ENCODE measurements at regions not wholly inside any gene's neighbourhood (a gene's known extent, or its start where the extent isn't known, plus 50 kb on each side); places are given as distances from the start of the nearest gene placed in this dataset.

DNA sequence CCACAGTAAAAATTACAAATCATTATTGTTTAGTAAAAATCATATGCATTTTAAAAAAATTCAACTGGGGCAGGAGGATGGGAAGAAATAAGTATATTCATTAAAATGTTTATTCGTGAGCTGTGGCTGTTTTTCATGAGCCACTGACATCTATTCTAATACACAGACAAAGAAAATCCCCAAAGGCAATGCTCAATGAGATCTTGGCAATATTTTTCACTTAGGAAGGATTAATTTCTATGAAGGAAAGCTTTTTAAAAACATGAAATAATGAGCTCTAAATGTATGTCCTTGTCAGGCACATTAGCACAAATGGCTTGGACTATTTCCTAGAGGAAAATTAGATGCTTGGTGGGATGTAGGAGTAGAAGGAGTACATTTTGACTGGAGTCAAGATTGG is 262.0 kb upstream of the MMADHC start:
- H3K36me3 ChIP-seq, result no peaks in the 10 kb centered on the region
- no peaks in the 10 kb centered on the region for H3K9me3 ChIP-seq
- DNase-seq (ENCODE audit: low spot score) (no peak), ATAC-seq (ENCODE audit: insufficient number of reproducible peaks, low FRiP score, low read depth) (no peak)
- no peaks in the 10 kb centered on the region for H3K4me1 ChIP-seq (ENCODE audit: control insufficient read depth in 1 of 2, low read depth in 2 of 2)
- TF ChIP-seq, protein P1, sequence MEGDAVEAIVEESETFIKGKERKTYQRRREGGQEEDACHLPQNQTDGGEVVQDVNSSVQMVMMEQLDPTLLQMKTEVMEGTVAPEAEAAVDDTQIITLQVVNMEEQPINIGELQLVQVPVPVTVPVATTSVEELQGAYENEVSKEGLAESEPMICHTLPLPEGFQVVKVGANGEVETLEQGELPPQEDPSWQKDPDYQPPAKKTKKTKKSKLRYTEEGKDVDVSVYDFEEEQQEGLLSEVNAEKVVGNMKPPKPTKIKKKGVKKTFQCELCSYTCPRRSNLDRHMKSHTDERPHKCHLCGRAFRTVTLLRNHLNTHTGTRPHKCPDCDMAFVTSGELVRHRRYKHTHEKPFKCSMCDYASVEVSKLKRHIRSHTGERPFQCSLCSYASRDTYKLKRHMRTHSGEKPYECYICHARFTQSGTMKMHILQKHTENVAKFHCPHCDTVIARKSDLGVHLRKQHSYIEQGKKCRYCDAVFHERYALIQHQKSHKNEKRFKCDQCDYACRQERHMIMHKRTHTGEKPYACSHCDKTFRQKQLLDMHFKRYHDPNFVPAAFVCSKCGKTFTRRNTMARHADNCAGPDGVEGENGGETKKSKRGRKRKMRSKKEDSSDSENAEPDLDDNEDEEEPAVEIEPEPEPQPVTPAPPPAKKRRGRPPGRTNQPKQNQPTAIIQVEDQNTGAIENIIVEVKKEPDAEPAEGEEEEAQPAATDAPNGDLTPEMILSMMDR (IDR thresholded peaks at IDR 0.05), result no peak
- H3K27ac ChIP-seq, result no peak overlapping the region
- no peaks in the 10 kb centered on the region for H3K27me3 ChIP-seq (replicated peaks; ENCODE audit: insufficient read depth)
- no peak overlapping the region for H3K4me3 ChIP-seq

DNA sequence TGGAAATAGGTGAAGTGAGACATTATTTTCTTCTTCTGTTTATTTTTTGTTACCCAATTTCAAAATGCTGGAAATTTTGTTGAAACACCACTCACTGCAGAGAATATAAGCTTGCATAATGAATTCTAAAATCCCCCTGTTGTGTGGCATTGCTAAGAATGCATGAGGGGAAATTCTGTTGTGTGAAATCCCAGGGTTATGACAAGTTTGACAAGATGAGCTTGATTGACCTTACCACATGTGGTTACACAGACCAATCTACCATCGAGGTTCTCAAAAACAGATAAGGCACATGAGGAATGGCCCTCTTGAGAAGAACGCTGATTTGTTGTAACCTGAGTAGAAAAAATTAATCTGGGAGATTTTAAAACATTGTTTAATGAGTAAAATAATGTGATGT is 261.6 kb upstream of the MMADHC start:
- Histone ChIP-seq H3K36me3 (no peaks in the 10 kb centered on the region), H3K27me3 (replicated peaks; ENCODE audit: insufficient read depth) (no peaks in the 10 kb centered on the region), H3K4me1 (ENCODE audit: control insufficient read depth in 1 of 2, low read depth in 2 of 2) (no peaks in the 10 kb centered on the region), H3K9me3 (no peaks in the 10 kb centered on the region), H3K27ac (no peak overlapping the region), H3K4me3 (no peak overlapping the region)
- DNase-seq (ENCODE audit: low spot score) (no peak), ATAC-seq (ENCODE audit: insufficient number of reproducible peaks, low FRiP score, low read depth) (no peak)
- TF ChIP-seq, protein P1 (IDR thresholded peaks at IDR 0.05), result no peak

DNA sequence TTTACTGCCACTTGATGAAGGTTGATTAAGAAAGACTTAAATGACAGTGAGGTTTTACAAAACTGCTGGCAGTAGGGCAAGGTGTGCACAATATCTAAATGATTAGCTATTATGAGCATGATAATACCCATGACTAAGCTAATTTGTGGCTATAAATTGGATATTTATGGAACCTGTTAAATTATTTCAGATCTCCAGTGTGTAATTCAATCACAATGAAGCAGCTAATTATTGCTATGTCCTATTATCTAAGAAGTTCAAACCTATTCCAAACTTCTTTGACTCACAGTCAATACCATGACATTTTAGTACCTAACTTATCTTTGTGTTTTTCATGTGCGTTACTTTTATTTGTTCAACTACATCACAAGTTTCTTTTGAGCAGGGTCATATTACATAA is 253.8 kb upstream of the MMADHC start:
- Histone ChIP-seq H3K36me3 (no peaks in the 10 kb centered on the region), H3K4me3 (no peak overlapping the region), H3K27me3 (replicated peaks; ENCODE audit: insufficient read depth) (no peaks in the 10 kb centered on the region), H3K27ac (no peak overlapping the region), H3K4me1 (ENCODE audit: control insufficient read depth in 1 of 2, low read depth in 2 of 2) (no peaks in the 10 kb centered on the region), H3K9me3 (no peaks in the 10 kb centered on the region)
- DNase-seq (ENCODE audit: low spot score) (no peak), ATAC-seq (ENCODE audit: insufficient number of reproducible peaks, low FRiP score, low read depth) (no peak)
- TF ChIP-seq, protein P1 (IDR thresholded peaks at IDR 0.05), result no peak

DNA sequence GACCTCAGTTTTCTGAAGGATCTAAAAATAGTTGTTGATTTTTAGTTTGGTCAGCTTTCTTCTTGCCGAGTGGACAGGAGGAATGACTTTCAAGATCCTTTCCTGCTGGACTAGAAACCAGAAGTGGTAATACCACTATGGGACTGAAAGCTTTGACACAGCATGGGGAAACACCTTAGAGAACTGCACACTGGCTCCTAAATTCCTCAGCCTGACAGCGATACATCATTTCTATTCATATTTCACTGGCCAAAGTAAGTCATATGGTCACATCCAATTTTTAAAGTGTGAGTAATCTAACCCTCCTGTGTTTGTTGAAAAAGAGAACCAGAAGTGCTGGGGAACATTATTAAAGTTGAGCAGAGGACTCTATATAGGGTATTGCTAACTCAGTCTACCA is 244.7 kb upstream of the MMADHC start:
- H3K4me1 ChIP-seq (ENCODE audit: control insufficient read depth in 1 of 2, low read depth in 2 of 2), result no peaks in the 10 kb centered on the region
- H3K36me3 ChIP-seq, result no peaks in the 10 kb centered on the region
- TF ChIP-seq, protein P1 (IDR thresholded peaks at IDR 0.05), result no peak
- no peaks in the 10 kb centered on the region for H3K27me3 ChIP-seq (replicated peaks; ENCODE audit: insufficient read depth)
- H3K9me3 ChIP-seq, result no peaks in the 10 kb centered on the region
- H3K4me3 ChIP-seq, result no peak overlapping the region
- ATAC-seq (ENCODE audit: insufficient number of reproducible peaks, low FRiP score, low read depth) (no peak), DNase-seq (ENCODE audit: low spot score) (no peak)
- no peak overlapping the region for H3K27ac ChIP-seq

DNA sequence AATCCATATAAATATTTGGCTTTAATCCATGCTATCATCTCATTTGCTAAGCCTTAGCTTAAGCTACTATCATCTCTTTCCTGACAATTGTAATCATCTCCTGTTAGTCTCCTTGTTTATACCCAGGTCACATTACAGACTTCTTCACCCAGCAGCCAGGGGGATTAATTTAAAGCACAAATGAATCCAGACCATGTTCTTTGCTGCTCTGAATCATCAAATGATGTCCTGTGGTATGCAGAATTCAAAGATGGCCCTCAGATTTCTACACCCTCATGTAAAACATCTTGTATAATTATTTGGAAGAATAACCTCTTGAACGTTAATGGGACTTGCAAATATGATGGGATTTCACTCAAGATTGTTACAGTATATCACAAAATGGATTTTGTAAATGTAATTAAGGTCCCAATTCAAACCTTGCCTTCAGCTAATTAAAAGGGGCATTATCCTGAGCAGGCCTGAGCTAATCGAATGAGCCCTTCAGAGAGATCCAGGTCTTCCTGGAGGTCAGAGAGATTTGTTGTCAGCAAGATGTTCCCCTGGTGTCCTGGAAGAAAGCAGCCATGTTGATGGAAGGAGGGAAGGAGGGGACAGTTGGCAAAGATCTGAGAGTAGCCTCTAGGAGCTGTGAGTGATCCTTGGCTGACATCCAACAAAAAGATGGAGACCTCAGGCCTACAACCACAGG is 241.1 kb upstream of the MMADHC start:
- Histone ChIP-seq H3K27ac (no peak overlapping the region), H3K36me3 (no peaks in the 10 kb centered on the region), H3K4me3 (no peak overlapping the region), H3K4me1 (ENCODE audit: control insufficient read depth in 1 of 2, low read depth in 2 of 2) (no peaks in the 10 kb centered on the region), H3K27me3 (replicated peaks; ENCODE audit: insufficient read depth) (no peaks in the 10 kb centered on the region), H3K9me3 (no peaks in the 10 kb centered on the region)
- TF ChIP-seq, protein P1 (IDR thresholded peaks at IDR 0.05), result no peak
- DNase-seq (ENCODE audit: low spot score) (no peak), ATAC-seq (ENCODE audit: insufficient number of reproducible peaks, low FRiP score, low read depth) (no peak)

Data from thoracic aorta (tissue), 2 donors.